Peyer's patch (tissue), 4 donors: ENCODE measurements at regions not wholly inside any gene's neighbourhood (a gene's known extent, or its start where the extent isn't known, plus 50 kb on each side); places are given as distances from the start of the nearest gene placed in this dataset.

ENCODE experiments used
- DNase-seq, 3 donors: peaks; one replicate each; pipeline ENCODE4 v3.0.0-alpha.2; 2017 to 2019
- H3K27ac ChIP-seq, 4 donors: fragments of 200-600 bp; sonication (generic); one replicate each; pipeline ENCODE4 v1.5.1; 2016 to 2019
- H3K27me3 ChIP-seq, 2 donors: fragments of 200-600 bp; sonication (generic); one replicate each; pipeline ENCODE4 v1.5.1; 2019
- H3K36me3 ChIP-seq, 3 donors: fragments of 200-600 bp; sonication (generic); one replicate each; pipeline ENCODE4 v1.5.1; 2016 to 2019
- H3K4me1 ChIP-seq, 4 donors: fragments of 200-600 bp; sonication (generic); one replicate each; pipeline ENCODE4 v1.5.1; 2016 to 2019
- H3K4me3 ChIP-seq, 4 donors: fragments of 200-600 bp; sonication (generic); 1 replicate in 3 of 4; 2 replicates in 1 of 4; pipeline ENCODE4 v1.5.1; 2016 to 2019; ENCODE audit warnings: mild to moderate bottlenecking in 1 of 4
- H3K9me3 ChIP-seq, 4 donors: fragments of 200-600 bp; sonication (generic); one replicate each; pipeline ENCODE4 v1.5.1; 2016 to 2019; ENCODE audit warnings: mild to moderate bottlenecking in 1 of 4
- CTCF ChIP-seq, 6 experiments: fragments of 450-650 bp in 4 of 6; fragments of 200-600 bp in 2 of 6; sonication (generic) in 1 of 6; IDR thresholded peaks; one replicate each; pipeline ENCODE4 v1.5.1; 2017 to 2019; ENCODE audit warnings: antibody characterized with exemption in 6 of 6, mild to moderate bottlenecking in 3 of 6, moderate library complexity in 1 of 6
- POLR2A ChIP-seq, 2 donors: fragments of 450-650 bp; IDR thresholded peaks; one replicate each; pipeline ENCODE4 v1.5.1; 2017; ENCODE audit warnings: antibody characterized with exemption in 2 of 2, mild to moderate bottlenecking in 2 of 2, moderate library complexity in 2 of 2

- Histone ChIP-seq H3K27me3 (no peaks in the 10 kb centered on the region), H3K27ac (no peak overlapping the region), H3K9me3 (no peaks in the 10 kb centered on the region), H3K4me1 (no peaks in the 10 kb centered on the region), H3K4me3 (no peak overlapping the region), H3K36me3 (no peaks in the 10 kb centered on the region)
- no peak for DNase-seq
- TF ChIP-seq POLR2A (IDR thresholded peaks at IDR 0.05) (no peak), CTCF (IDR thresholded peaks at IDR 0.05) (no peak)
These were observed 128.4 kb downstream of the FOXL1 start for GRCh38 chr16:86706726-86707125.

GRCh38 chr16:86707171-86707570 lies 128.8 kb downstream of the FOXL1 start:
- no peak for DNase-seq

GRCh38 chr16:86707581-86707980 lies 129.2 kb downstream of the FOXL1 start:
- H3K27me3 ChIP-seq, result no peaks in the 10 kb centered on the region
- no peak for DNase-seq

More at GRCh38 chr16:86707171-86707570, 128.8 kb downstream of the FOXL1 start:
- H3K4me3 ChIP-seq, result no peak overlapping the region
- TF ChIP-seq CTCF (IDR thresholded peaks at IDR 0.05) (no peak), POLR2A (IDR thresholded peaks at IDR 0.05) (no peak)
- H3K27ac ChIP-seq, result no peak overlapping the region
- H3K27me3 ChIP-seq, result no peaks in the 10 kb centered on the region
- H3K9me3 ChIP-seq, result no peaks in the 10 kb centered on the region
- H3K36me3 ChIP-seq, result no peaks in the 10 kb centered on the region
- no peaks in the 10 kb centered on the region for H3K4me1 ChIP-seq

GRCh38 chr16:86708431-86708830 lies 130.1 kb downstream of the FOXL1 start:
- TF ChIP-seq CTCF (IDR thresholded peaks at IDR 0.05), result no peak
- TF ChIP-seq POLR2A (IDR thresholded peaks at IDR 0.05), result no peak
- H3K4me3 ChIP-seq, result no peak overlapping the region
- no peak for DNase-seq
- no peaks in the 10 kb centered on the region for H3K4me1 ChIP-seq
- no peaks in the 10 kb centered on the region for H3K9me3 ChIP-seq
- H3K27me3 ChIP-seq, result no peaks in the 10 kb centered on the region
- H3K27ac ChIP-seq, result no peak overlapping the region
- H3K36me3 ChIP-seq, result no peaks in the 10 kb centered on the region

More at GRCh38 chr16:86707581-86707980, 129.2 kb downstream of the FOXL1 start:
- Histone ChIP-seq H3K9me3 (no peaks in the 10 kb centered on the region), H3K27ac (no peak overlapping the region), H3K4me1 (no peaks in the 10 kb centered on the region), H3K36me3 (no peaks in the 10 kb centered on the region), H3K4me3 (no peak overlapping the region)
- no peak for TF ChIP-seq POLR2A (IDR thresholded peaks at IDR 0.05)
- no peak for TF ChIP-seq CTCF (IDR thresholded peaks at IDR 0.05)

- no peak for TF ChIP-seq POLR2A (IDR thresholded peaks at IDR 0.05)
- TF ChIP-seq CTCF (IDR thresholded peaks at IDR 0.05), result no peak
- no peak for DNase-seq
These were observed 130.8 kb downstream of the FOXL1 start for GRCh38 chr16:86709103-86709502.

More at GRCh38 chr16:86709103-86709502, 130.8 kb downstream of the FOXL1 start:
- H3K27ac ChIP-seq, result no peak overlapping the region
- H3K4me1 ChIP-seq, result no peaks in the 10 kb centered on the region
- H3K9me3 ChIP-seq, result no peaks in the 10 kb centered on the region
- no peaks in the 10 kb centered on the region for H3K36me3 ChIP-seq
- H3K27me3 ChIP-seq, result no peaks in the 10 kb centered on the region
- H3K4me3 ChIP-seq, result no peak overlapping the region
